ENCODE measurements at regions not wholly inside any gene's neighbourhood (a gene's known extent, or its start where the extent isn't known, plus 50 kb on each side); places are given as distances from the start of the nearest gene placed in this dataset.
"Not testable (repeated sequence)": the region's sequence is repeated elsewhere in the genome, so short reads cannot be mapped to it uniquely, and the experiment has no call there.

DNA sequence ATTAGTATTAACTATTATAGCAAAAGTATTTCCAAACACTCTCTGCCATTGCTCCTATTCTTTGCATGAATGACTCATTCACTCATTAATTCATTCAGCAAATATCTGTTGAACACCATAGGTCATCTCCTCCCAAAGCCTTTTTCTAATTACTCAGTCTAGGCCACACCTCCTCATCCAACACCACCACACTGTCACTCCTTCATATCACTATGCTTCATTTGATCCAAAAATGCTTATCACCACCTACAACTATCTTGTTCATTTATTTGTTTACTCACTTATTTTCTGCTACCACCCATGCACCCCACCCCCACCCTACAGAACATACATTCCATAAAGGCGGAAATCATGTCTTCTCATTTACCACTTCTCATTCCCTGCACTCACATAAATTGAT, 94.4 kb upstream of the TNFSF4 start:
- no peak for DNase-seq

DNA sequence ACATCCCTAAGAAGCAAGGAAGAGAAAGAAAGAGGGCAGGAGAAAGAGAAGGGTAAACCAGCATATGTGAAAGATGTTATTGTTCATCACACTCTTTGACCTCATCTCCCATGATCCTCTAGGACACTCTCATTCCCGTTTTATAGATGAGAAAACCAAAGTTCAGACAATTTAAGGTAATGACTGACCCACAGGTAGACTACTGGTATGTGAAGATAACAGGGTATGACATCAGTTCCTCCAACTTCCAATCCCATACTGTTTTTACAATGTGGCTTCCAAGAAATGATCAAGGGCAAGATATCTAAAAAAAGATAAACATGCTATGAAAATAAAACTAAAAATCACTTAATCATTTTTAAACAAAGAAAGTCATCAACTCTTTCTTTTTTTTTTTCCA, 95.2 kb upstream of the TNFSF4 start:
- DNase-seq = no peak

DNA sequence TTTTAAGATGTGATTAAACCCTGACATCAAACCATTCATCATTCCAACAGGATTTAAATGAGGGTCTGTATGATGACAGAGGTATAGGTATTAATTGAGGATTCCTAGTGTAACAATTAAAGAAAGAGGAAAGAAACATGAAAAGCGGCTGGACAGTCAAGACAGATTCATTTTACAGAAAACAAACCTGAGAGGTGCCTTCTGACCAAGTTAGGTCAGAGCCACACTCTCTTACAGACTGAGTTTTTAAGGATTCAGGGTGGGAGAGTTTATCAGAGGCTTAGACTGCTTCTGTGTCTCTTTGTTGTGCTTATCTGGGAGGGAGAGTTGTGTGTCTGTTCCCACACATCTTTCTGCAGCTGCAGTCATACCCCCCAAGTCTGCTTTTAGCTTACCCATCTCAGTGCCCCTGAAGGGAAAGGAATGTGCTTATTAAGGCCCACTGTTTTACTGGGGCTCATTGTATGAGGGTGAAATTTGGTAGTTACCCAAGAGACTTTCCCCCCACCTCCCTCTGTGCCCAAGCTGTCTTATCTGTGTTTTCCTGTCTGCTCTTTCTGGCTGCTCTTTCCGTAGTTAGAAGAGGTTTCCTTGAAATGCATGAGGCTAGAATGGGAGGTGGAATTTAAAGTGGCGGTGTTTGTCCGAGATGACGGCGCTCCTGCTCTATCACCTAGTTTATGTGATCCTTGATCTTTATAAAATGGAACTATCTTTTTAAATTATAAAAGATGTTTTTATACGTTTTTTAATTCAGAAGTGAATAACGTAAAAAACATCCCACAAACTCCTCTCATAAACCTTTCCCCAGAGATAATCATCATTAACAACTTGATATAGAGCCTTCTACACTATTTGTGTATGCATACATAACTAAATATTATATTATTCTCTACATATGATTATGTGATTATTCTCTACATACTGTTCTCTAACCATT, 96.0 kb upstream of the TNFSF4 start:
- DNase-seq = no peak

GRCh38 chr1:173303984-173304383, 96.9 kb upstream of the TNFSF4 start:
- DNase-seq = no peak

- no peak for DNase-seq
These were observed 97.5 kb upstream of the TNFSF4 start for GRCh38 chr1:173304529-173305227.

DNA sequence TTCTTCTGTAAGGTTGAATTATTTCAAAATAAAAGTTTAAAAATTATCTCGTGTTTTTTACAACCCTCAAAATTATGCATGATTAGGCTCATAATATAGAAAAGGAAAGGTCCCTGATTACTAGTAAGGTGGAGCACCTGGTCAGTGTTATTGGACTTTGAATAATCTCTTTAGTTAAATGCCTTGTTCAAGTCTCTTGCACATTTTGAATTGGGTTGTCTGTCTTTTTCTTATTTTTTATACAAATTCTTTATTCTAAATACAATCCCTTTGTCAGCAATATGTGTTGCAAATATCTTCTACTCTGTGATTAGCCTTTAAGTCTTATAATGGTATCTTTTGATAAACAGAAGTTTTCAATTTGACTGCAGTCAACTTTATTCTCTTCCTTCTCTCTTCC, 100.7 kb upstream of the TNFSF4 start:
- no peak for DNase-seq

DNA sequence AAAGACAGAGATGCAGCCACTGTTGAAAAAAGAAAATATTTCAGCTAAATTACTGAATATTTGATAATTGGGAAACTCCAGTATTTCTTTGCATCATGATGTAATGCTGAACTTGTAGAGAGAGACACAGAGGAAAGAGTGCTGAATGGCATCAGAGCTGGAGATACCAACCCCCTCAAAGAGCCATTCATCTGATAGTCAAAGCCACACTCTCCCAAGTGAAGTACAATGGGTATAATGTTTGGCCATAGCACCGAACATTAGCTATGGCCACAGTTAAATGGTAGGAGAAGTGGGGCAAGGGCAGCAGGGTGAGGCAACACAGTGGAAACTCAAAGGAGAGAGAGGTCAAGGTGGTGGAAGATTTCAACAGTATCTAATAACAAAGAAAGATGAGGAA, 107.5 kb upstream of the TNFSF4 start:
- no peak for DNase-seq

- DNase-seq = no peak
These were observed 108.2 kb upstream of the TNFSF4 start for GRCh38 chr1:173315296-173315695.

DNA sequence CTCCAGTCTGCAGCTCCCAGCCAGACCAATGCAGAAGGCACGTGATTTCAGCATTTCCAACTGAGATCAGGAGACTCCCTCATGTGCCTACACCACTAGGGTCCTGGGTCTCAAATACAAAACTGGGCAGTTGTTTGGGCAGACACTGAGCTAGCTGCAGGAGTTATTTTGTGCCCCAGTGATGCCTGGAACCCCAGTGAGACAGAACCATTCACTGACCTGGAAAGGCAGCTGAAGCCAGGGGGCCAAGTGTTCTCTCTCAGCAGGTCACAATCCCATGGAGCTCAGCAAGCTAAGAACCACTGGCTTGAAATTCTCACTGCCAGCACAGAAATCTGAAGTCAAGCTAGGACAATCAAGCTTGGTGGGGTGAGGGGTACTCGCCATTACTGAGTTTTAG, 111.7 kb upstream of the TNFSF4 start:
- no peak for DNase-seq

DNA sequence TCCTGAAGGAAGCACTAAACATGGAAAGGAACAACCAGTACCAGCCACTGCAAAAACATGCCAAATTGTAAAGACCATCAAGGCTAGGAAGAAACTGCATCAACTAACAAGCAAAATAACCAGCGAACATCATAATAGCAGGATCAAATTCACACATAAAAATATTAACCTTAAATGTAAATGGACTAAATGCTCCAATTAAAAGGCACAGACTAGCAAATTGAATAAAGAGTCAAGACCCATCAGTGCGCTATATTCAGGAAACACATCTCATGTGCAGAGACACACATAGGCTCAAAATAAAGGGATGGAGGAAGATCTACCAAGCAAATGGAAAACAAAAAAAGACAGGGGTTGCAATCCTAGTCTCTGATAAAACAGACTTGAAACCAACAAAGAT, 117.2 kb upstream of the TNFSF4 start:
- not testable (repeated sequence) for DNase-seq

- DNase-seq = not testable (repeated sequence)
These were observed 120.9 kb upstream of the TNFSF4 start for GRCh38 chr1:173327987-173328386.

DNA sequence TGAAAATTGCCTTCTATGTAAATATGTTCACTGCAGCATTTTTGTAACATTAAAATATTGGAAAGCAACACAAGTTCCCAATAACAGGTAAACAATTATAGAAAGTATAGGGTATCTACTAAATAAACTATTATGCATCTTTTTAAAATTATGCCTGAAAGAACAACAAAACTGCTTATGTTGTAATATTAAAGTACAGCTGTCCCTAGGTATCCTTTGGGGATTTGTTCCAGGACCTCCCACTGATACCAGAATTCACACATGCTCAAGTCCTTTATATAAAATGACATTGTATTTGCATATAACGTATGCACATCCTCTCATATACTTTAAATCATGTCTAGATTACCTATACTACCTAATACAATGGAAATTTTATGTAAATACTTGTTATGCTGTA, 121.8 kb upstream of the TNFSF4 start:
- no peak for DNase-seq

DNA sequence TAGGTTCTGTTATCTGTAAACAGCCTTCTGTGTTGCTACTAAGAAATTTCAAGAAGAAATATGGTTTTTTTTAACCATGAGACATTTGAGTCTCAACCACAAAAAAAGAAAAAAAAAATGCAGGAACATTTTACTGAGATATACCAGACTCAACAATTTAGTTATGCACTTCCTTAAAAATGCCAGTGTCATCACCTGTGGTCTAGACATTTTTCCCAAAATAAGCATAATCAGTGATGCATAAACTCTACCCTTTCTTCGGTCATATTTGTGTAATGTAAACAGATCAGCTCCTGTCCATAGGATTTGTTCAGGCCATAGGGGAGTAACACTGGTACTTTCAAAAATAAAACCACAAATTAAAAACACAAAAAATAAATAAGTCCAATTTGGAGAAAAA, 122.6 kb upstream of the TNFSF4 start:
- DNase-seq = no peak

GRCh38 chr1:173330149-173330951, 123.2 kb upstream of the TNFSF4 start:
- no peak for DNase-seq

DNA sequence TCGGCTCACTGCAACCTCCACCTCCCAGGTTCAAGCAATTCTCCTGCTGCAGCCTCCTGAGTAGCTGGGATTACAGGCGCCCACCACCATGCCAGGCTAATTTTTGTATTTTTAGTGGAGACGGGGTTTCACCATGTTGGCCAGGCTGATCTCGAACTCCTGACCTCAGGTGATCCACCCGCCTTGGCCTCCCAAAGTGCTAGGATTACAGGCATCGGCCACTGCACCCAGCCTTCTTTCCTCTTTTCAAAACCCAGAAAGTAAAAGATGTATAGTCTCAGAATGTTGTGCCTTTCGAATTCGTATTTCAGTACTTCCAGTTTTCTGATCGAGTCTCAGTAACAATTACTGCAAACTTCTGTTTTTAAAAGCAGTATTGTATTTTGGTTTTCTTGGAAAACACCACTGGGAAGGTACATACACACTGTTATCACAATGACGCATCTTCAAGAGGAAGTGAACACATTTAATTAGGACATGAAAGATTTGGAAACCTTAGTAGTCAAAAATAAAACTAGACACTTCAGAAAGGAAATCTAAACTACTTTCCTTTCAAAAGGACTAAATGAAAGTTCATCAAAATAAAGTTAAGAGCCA, 123.9 kb upstream of the TNFSF4 start:
- DNase-seq = not testable (repeated sequence)

- DNase-seq = no peak
These were observed 124.9 kb upstream of the TNFSF4 start for GRCh38 chr1:173332026-173332425.

DNA sequence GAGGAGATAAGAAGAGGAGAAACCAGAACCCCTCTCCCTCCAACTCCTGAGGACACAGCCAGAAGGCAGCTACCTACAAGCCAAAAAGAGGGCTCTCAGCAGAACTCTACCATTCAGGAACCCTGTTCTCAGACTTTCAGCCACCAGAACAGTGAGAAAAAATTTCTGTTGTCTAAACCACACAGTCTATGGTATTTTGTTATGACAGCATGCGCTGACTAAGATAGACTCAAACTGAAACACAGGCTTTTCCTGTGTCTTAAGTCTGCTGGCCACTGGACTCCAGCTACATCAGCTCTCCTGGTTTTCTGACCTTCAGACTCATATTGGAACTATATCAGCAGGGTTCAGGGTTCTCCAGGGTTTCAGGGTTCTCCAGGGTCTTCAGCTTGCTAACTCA, 126.5 kb upstream of the TNFSF4 start:
- DNase-seq = no peak

- DNase-seq = no peak
These were observed 130.0 kb upstream of the TNFSF4 start for GRCh38 chr1:173337126-173337525.

DNA sequence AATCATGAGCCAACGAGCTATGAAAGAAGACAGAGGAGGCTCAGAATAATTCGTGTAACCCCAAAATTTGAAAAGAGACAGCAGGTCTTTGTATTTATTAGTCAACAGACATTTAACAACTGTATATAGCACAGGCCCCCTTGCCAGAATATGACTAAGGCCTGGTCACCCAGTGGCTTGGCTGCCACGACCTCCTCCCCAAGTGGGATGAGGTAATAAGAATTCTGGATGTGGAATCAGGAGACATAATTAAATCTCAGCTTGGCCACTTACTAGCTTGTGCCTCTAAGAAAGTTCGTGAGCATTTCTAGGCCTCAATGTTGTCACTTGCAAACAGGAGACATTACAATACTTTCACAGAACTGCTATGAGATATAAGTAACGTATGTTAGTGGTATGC, 134.2 kb upstream of the TNFSF4 start:
- no peak for DNase-seq

DNA sequence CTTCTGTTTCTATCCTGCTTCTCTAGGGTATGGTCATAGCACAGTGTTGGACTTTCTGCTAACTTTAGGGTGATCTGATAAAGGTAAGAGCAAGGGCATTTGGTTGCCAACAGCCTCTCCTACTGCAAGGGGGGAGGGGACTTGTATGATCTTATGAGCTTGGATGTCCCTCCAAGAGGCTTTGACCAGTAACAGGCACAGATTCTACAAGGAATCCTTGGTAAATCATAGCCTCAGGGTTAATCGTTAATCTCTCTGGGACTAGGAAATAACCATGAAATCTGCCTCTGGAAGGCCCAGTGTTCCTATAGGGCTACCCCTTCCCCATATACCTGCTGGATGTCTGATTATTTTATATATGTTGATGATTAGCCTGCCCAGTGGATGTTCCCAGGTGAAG, 134.8 kb upstream of the TNFSF4 start:
- DNase-seq = no peak

DNA sequence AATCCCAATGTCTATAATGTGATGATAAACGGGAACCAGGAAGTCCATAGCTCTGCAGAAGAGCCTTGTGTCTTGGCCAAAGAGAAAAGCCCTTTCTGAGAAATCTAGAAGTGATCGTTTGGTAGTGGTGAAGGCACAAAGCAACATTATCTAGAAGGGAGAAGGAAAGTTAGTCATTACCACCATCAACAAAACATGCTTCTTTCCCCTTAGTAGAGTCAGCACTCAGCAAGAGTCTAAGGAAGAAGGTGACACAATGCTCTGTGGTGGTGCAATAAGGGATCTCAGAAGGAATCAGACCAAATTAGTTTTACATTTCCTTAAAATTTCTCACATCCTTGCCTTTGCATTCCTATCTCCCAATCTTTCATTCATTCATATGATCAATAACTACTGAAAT, 134.4 kb upstream of the PRDX6 start:
- no peak for DNase-seq

GRCh38 chr1:173344034-173344743, 132.9 kb upstream of the PRDX6 start:
- DNase-seq = no peak
